ENCODE measurements at regions not wholly inside any gene's neighbourhood (a gene's known extent, or its start where the extent isn't known, plus 50 kb on each side); places are given as distances from the start of the nearest gene placed in this dataset.

GRCh38 chr4:66062044-66062443 lies 391.8 kb upstream of the EPHA5 start:
- DNase-seq: no peak
- TF ChIP-seq CTCF (IDR thresholded peaks at IDR 0.05) (no peak), POLR2A (IDR thresholded peaks at IDR 0.05) (no peak)
- Histone ChIP-seq H3K27me3 (no peaks in the 10 kb centered on the region), H3K4me1 (no peaks in the 10 kb centered on the region), H3K27ac (no peak overlapping the region), H3K4me3 (no peak overlapping the region), H3K9me3 (no peaks in the 10 kb centered on the region), H3K36me3 (no peaks in the 10 kb centered on the region)
- intact Hi-C loops (cut with DNase I; ENCODE audit: low total_unique reads): no loop called here

- Histone ChIP-seq H3K4me1 (no peaks in the 10 kb centered on the region), H3K27me3 (no peaks in the 10 kb centered on the region), H3K36me3 (no peaks in the 10 kb centered on the region), H3K27ac (no peak overlapping the region), H3K9me3 (no peaks in the 10 kb centered on the region), H3K4me3 (no peak overlapping the region)
- DNase-seq: no peak
- TF ChIP-seq CTCF (IDR thresholded peaks at IDR 0.05) (no peak), POLR2A (IDR thresholded peaks at IDR 0.05) (no peak)
- intact Hi-C loops (cut with DNase I; ENCODE audit: low total_unique reads): no loop called here
Observed at GRCh38 chr4:66059556-66059955, 389.3 kb upstream of the EPHA5 start.

- Histone ChIP-seq H3K27me3 (no peaks in the 10 kb centered on the region), H3K9me3 (no peaks in the 10 kb centered on the region), H3K4me3 (no peak overlapping the region), H3K4me1 (no peaks in the 10 kb centered on the region), H3K36me3 (no peaks in the 10 kb centered on the region), H3K27ac (no peak overlapping the region)
- DNase-seq: no peak
- no peak for TF ChIP-seq CTCF (IDR thresholded peaks at IDR 0.05)
- TF ChIP-seq POLR2A (IDR thresholded peaks at IDR 0.05): no peak
- intact Hi-C loops (cut with DNase I; ENCODE audit: low total_unique reads): no loop called here
Observed at GRCh38 chr4:66059136-66059535, 388.8 kb upstream of the EPHA5 start.

- TF ChIP-seq CTCF (IDR thresholded peaks at IDR 0.05) (no peak), POLR2A (IDR thresholded peaks at IDR 0.05) (no peak)
- intact Hi-C loops (cut with DNase I; ENCODE audit: low total_unique reads): no loop called here
- DNase-seq: no peak
- Histone ChIP-seq H3K4me1 (no peaks in the 10 kb centered on the region), H3K36me3 (no peaks in the 10 kb centered on the region), H3K27ac (no peak overlapping the region), H3K27me3 (no peaks in the 10 kb centered on the region), H3K4me3 (no peak overlapping the region), H3K9me3 (no peaks in the 10 kb centered on the region)
Observed at GRCh38 chr4:66055999-66056398, 385.7 kb upstream of the EPHA5 start.

GRCh38 chr4:66052426-66052825 lies 382.1 kb upstream of the EPHA5 start:
- DNase-seq: no peak
- H3K27ac ChIP-seq: no peak overlapping the region
- TF ChIP-seq POLR2A (IDR thresholded peaks at IDR 0.05): no peak
- no peaks in the 10 kb centered on the region for H3K4me1 ChIP-seq
- H3K9me3 ChIP-seq: no peaks in the 10 kb centered on the region
- no peaks in the 10 kb centered on the region for H3K27me3 ChIP-seq
- no peaks in the 10 kb centered on the region for H3K36me3 ChIP-seq
- intact Hi-C loops (cut with DNase I; ENCODE audit: low total_unique reads): no loop called here
- no peak overlapping the region for H3K4me3 ChIP-seq

GRCh38 chr4:66048861-66049260 lies 378.6 kb upstream of the EPHA5 start:
- Histone ChIP-seq H3K4me1 (no peaks in the 10 kb centered on the region), H3K27ac (no peak overlapping the region), H3K4me3 (no peak overlapping the region), H3K9me3 (no peaks in the 10 kb centered on the region), H3K27me3 (no peaks in the 10 kb centered on the region), H3K36me3 (no peaks in the 10 kb centered on the region)
- DNase-seq: no peak
- intact Hi-C loops (cut with DNase I; ENCODE audit: low total_unique reads): no loop called here
- no peak for TF ChIP-seq CTCF (IDR thresholded peaks at IDR 0.05)
- TF ChIP-seq POLR2A (IDR thresholded peaks at IDR 0.05): no peak

Data from uterus (tissue), 3 donors.